HG02678 (cell line): ENCODE measurements at regions not wholly inside any gene's neighbourhood (a gene's known extent, or its start where the extent isn't known, plus 50 kb on each side); places are given as distances from the start of the nearest gene placed in this dataset.

Source experiments
- ATAC-seq: cut with Tn5 transposase; IDR thresholded peaks from one replicate; pipeline ENCODE4 v1.9.1; 2021; ENCODE audit warnings: mild to moderate bottlenecking, moderate library complexity; ENCODE audit not compliant: unreplicated experiment

- no peak for ATAC-seq
Measured at GRCh38 chr4:161133586-161134276, 1030.1 kb downstream of the FSTL5 start.

GRCh38 chr4:161132715-161133425, 1030.9 kb downstream of the FSTL5 start:
- ATAC-seq, result peak; percentile 90

DNA sequence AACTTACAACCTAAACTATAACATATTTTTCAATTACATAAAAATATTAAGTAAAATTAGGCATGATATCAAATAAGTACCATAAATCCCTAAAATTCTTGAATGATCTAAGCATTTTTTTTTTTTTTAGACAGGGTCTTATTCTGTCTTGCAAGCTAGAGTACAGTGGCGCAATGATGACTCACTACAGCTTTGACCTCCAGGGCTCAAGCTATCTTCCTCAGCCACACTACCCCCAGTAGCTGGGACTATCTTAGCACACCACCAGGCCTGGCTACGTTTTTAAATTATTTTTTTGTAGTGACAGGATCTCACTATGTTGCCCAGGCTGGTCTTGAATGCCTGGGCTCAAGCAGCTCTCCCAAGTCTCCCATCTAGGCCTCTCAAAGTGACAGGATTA, 1042.3 kb downstream of the FSTL5 start:
- no peak for ATAC-seq

- no peak for ATAC-seq
Measured at GRCh38 chr4:161101881-161102280, 1061.9 kb downstream of the FSTL5 start.

GRCh38 chr4:161097821-161098220, 1066.0 kb downstream of the FSTL5 start:
- ATAC-seq, result no peak

GRCh38 chr4:161061046-161061445, 1102.8 kb downstream of the FSTL5 start:
- ATAC-seq, result no peak
